COLO829 (cell line): ENCODE measurements at regions not wholly inside any gene's neighbourhood (a gene's known extent, or its start where the extent isn't known, plus 50 kb on each side); places are given as distances from the start of the nearest gene placed in this dataset.

Source experiments
- DNase-seq: peaks from one replicate; pipeline ENCODE4 v3.0.0; 2012; ENCODE audit warnings: low spot score

DNA sequence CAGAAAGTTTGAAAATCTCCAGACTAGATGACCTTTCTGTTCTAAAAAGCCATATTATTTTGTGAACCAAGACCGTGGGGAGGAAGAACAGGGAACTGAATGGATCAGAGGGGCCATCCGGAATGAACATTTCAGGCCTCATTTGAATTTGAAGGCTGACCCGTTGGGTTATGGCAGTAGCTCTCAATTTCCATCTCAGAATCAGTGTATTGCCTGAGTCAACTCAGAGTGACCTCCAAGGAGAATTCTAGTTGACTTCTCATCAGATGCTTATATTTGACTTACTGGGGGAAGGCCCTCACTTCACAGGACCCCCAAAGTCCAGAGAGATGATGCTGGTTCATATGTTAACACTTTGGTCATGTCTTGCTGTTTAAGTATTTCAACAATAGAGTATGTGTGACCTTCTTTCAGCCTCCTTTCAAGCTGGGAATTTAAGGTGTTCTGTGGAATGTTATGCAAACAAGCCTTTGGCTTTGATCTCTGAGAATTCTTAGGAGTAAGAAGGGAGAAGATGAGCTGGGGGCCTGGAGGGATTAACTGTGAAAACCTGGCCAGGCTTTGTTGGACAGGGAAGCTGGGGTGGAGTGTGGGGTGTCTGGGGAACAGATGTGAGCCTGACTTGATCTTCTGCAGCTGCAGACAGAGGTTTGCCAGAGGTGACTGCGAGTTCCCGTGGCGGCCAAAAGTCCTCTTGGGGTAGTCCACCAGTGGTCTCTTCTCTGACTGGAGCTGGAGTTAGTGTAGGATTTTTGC is 111.2 kb upstream of the RGMA start:
- DNase-seq, result no peak

DNA sequence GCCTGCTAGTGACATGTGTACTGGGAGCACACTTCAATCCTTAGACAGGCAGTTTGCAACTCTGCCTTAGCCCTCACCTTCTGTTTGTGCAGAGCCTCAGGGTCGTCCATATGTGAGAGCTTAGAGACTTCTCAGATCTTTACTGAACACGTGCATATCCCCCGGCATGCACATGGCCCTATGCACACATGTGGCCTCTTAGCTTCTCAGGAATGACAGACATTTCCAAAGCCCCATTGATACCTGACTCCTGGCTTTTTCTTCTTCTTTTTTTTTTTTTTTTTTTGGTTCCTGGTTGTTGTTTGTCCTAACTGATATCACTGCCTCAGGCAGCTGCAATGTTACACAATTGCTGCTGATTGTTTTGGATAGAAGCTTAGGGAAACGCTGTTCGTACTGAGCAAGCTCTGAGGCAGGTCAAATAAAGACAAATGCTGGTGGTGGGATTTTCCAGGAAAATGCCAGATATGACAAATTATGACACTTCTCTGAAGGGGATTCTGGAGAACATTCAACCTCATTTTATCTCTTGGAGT is 107.2 kb upstream of the RGMA start:
- no peak for DNase-seq

DNA sequence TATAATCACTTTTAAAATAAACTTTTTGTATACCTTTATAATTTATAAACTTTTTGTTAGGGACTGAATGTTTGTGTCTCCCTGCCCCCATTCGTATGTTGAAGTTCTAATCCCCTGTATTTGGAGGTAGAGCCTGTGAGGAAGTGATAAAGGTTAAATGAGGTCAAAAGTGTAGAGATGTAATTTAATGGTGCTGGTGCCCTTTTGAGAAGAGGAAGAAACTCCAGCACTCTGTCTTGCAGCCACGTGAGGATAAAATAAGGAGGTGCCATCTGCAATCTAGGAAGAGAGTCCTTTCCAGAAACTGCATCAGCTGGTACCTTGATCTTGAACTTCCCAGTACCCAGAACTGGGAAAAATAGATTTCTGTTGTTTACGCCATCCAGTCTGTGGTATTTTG is 106.1 kb upstream of the RGMA start:
- no peak for DNase-seq

DNA sequence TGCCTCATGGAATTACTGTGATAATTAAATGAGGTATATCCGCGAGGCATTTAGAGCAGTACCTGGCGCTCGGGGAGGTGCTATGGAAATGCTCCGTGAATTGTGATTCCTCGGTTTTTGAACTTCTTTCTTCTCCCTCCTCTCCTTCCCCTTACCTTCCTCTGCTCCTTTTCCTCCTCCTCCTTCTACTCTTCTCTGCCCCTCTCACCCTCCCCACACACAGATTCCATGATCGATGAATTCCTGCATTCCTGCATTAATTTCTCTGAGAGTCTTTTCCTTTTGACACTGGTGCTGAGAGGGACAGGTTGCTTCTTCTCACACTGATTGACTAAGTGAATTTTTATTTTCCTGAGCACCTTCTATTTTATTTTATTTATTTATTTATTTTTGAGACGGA is 101.2 kb upstream of the RGMA start:
- DNase-seq, result no peak

DNA sequence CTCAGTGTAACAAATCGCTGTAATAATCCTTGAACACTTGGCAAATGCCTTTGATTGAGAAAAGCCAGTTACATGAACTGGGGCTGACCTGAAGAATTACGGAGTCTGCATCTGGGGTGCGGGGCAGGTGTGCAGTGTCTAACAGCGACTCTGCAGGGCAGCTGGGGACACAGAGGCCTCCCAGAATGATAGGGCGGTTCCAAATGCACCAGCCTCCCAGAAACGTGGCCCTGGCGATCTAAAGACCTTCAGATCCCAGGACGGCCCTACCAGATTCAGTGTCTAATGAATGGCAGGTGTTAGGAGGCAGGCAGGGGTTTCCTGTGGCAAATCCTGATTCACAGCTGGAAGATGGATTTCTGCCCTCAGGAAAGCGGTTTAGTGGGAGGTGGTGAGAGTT is 100.5 kb upstream of the RGMA start:
- DNase-seq, result no peak

DNA sequence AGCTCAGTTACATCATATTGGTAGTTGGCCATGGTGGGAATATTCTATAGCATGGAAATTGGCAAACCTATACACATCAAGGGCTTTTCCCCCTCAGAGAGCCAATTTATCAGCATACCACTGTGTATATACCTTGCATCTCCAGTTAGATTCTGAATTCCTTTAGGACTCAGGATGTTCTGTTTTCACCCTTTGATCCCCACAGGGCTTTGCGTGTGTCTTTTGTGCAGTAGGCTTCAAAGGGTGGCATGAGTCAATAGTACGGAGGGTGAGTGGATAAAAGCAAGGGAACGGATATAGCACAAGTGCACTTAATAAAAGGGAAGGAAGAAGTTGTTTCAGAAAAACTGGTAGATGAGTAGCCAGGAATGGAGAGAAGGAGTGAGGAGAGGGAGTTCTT is 99.2 kb upstream of the RGMA start:
- DNase-seq, result no peak

DNA sequence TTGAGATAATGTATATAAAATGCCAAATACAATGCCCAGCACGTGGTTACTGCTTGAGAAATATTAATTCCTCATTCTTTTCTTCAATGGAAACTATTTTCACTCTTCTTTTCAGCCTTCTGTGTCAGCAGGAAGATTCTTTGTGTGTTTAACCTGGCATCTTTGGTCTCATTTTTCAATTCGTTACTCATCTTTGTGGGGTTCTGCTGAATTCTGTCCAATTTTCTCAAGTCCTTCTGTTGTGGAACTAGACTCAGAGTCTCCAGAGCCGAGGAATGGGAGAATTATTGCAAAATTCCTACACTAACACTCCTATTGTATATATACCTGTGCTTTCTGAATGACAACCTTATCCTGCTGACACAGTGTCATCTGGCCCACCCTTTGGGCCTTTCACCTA is 96.8 kb upstream of the RGMA start:
- no peak for DNase-seq

DNA sequence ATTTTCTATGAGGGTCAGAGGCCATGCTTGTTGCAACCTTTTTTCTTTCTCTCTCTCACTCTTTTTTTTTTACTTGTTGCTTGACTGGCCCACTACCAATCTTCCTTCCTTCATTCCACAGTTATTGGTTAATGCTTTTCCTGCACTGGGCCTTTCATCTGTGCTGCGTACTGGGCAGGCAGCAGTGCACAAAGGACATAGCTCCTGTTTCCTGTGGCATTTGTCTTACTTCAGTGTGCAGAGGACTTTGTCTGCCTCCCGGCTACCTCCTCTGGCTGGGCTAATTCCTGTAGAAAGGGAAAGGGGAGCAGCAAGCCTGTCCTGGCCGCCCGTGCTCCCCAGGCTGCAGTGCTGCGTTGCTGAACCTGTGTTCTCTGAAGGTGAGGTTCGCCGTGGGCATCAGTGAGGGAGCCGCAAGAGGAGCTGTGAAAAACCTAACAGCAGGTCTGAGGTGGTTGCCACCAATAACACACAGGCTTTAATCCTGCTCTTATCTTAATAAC is 93.7 kb upstream of the RGMA start:
- no peak for DNase-seq

DNA sequence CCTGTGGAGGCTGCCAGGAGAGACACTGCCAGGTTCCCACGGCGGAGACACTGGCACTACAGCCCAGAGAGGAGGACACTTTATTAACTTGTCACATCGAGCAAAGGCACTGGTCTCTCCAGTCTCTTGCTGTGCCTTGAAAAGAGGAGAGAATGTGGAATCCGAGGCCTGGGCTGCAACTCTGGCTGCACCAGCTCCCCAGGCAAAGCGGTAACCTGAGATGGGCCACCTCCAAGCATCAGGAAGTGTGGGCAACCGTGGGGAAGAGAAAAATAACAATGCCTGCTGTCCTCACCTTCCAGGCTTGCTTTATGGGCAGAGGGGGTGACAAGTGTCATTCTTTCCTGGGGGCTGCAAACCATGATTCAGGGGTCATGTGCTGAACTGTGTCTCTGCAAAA is 91.6 kb upstream of the RGMA start:
- no peak for DNase-seq

DNA sequence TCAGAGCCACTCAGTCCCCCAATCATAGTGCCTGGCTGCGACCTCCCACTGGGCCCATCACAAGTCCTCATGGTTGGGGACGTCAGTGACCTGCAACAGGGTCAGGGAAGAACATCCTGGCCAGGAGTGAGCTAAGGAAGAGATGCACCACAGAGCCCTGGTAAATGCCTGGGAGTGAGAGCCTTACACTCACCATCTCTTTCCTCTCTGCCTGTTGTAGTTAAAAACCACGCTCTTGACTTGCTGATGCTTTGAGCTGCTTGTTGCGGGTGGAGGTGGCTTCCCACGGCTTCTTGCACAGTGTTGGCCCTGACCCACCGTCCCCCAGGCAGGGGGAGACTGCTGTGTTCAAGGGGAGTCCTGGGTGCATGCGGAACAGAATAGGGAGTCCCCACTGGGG is 91.1 kb upstream of the RGMA start:
- DNase-seq, result no peak

DNA sequence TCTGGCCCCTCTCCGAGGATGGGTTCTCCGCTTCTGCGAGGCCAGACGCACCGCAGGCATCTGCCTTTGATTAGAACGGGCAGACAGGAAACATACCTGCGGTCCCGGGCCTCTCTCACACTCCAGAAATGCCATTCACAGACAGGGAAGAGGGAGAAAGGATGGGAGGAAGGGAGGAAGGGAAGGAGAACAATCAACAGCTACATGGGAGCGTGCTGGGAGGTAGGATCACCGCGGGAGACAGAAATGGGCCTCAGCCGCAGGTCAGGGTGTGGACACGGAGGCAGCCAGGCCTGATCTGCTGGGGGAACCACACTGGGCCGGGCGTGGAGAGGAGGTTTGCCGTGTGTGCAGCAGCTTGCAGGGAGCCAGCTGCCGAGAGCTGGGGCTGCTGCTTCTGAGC is 90.7 kb upstream of the RGMA start:
- no peak for DNase-seq

DNA sequence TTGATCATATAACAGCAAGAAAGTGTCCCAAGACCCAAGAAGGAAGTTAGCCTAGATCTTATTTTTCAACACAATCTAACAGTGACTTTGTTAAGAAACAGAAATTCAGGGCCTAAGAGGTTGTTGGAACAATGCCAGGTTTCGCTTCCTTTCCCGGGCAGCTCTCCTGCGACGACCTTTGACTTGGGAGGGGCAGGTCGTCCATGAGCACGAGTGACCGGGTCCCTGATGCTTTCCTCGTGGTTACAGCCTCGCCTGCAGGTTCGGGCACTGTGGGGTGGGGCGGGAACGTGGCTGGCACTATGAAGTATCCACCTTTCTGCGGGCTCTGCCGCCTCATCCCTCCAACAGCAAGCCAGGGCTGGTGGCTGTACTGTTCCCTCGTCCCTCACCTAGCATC is 90.1 kb upstream of the RGMA start:
- no peak for DNase-seq

DNA sequence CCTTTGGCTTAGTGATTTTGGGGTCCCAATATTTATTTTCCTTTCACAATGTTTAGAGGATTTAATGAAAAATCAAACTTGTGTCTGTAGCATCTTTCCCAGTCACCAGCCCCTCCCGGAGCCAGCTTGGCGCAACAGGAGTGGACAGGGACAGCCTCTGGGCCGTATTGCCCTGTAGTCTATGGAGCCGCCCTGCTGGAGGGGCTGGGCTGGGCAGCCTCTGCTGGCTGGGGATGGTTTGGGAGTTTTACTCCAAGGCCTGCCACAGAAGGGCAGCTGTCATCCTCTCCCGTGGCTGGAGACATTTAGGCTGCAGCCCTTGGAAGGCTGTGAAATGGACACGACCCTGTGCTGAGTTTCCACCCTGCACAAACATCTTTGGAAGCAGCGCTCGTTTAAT is 89.4 kb upstream of the RGMA start:
- DNase-seq, result no peak

DNA sequence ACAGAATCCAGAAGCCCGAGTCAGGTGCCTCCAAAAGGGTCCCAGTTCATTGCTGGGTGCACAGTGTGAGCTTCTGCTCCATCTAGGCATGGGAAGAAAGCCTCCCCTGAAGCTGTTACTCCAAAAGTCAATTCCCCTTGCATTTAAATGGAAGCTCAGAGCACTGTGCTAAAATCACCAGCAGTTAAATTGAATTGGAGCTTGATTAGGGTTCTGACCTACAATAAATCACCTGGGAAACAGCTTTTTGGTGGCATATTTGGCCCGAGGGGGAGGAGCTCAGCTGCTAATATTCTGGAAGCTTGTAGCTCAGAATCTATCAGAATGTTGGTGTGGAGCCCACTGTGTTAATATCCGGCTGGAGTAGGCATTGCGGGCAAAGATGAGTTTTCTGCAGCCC is 87.1 kb upstream of the RGMA start:
- no peak for DNase-seq

DNA sequence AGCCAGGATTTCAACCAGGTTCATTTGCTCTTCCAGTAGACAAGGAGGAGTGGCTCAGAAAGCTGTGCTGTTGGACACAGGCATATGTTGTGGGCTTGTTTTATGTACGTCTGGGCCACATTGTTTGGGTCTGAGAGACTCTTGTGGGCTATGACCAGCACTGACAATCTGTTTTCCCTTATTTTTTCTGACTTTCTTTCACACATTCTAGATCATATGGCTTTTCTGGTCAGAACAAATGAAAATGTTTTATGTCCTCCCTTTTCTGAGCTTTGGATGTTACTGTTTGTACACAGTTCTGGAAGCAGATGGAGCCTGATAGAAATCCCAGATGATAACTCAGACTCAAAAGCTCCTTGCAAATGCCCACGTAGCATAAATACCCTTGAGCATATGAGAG is 85.8 kb upstream of the RGMA start:
- DNase-seq, result no peak

DNA sequence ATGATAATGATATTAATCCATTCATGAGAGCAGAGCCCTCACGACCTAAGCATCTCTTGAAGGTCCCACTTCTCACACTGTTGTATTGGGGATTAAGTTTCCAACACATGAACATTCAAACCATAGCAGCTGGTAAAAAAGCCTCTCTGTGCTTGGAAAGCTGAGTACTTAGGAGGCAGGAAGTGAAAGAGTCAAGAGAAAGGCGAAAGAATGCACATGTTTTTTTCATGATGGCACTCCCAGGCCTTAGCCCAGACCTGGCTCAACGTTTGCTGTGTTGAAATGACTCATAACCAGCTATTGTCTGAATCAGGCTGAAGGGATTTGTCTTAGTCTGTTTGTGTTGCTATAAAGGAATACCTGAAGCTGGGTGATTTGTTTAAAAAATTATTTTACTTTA is 84.4 kb upstream of the RGMA start:
- no peak for DNase-seq

DNA sequence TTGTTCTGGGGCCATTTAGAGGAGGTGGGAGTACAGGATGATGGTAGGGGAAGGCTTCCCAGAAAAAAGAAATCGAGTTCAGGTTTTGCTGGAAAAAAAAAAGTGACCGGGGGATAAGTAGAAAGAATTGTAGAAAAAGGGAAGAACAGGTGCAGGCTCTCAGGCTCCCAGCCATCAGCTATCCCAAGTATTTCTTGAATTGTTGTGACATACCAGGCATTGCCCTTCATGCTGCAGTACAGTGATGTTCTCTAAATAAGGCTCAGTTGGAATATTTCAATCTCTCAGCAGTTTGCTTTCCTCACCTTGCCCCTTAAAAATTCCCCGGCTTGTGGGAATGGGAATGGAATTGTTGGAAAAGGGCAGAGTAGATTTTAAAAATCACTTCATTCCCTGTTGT is 82.5 kb upstream of the RGMA start:
- no peak for DNase-seq

DNA sequence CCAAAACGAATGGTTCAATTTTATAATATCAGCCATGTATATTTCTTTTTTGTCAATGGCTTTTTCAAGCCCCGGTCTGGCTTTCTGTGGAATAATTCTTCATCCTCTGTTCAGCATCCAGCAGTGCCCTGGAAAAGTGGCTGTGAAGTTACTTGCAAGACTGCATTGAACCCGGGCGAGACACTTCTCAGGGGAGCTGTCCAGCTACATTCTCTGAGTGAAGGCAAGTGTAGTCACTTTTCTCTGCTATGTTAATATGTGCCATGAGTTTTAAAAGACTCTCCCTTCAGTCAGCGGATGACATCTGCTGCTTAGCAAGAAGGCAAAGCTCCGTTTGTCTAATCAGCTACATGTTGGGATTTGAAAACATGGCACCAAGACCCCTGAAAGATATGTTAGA is 81.3 kb upstream of the RGMA start:
- DNase-seq, result no peak

DNA sequence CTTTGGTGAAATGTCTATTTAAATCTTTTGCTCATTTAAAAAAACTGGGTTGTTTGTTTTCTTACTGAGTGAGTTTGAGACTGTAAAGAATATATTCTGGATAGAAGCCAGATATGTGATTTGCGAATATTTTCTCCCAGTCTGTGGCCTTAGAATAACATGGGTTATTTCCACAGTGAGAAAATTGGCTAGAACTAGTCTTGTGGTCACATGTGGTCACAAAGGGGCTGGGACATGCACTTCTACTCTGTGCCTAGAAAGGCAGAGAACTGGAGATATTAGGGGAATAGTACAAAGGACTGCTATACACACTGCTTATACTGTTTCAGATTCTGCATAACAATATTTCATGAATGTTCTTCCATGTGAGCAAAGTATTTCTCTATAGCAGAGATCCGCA is 79.9 kb upstream of the RGMA start:
- DNase-seq, result no peak

DNA sequence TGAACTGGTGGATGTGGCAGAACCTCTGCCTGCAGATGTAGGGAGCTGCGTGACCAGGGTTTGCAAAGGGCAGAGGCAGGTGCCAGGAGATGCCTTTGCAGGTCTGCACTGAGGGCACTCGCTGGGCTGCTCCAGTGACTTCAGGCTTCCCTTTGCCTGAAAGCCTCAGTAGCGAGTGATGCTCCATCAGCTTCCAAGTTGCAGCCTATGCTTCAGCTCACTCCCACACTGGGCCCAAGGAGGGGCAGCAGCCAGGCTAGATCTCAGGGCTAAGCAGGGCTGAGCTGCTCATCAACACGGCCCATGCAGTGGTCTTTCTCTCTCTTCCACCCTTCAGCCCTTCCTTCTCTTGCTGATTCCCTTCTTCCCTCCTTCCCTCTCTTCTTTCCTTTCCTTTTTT is 78.3 kb upstream of the RGMA start:
- DNase-seq, result no peak

DNA sequence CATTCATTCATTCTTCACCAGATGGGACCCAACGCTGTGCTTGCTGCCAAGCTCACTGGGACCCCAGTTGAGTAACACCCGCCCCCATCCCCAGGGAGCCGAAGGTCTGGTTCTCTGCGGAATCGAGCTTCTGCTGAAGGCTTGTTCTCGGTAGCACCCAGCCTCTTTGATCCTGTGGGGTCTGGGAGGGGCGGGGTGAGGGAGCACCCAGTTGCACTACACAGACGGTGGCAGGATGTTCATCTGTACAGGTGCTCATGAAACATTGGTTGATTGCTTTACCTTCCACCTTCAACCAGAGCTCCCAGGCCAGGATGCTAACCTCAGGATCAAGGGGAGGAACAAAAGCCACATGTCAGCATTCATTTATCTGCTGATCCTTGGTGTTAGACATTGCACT is 77.7 kb upstream of the RGMA start:
- DNase-seq, result no peak

DNA sequence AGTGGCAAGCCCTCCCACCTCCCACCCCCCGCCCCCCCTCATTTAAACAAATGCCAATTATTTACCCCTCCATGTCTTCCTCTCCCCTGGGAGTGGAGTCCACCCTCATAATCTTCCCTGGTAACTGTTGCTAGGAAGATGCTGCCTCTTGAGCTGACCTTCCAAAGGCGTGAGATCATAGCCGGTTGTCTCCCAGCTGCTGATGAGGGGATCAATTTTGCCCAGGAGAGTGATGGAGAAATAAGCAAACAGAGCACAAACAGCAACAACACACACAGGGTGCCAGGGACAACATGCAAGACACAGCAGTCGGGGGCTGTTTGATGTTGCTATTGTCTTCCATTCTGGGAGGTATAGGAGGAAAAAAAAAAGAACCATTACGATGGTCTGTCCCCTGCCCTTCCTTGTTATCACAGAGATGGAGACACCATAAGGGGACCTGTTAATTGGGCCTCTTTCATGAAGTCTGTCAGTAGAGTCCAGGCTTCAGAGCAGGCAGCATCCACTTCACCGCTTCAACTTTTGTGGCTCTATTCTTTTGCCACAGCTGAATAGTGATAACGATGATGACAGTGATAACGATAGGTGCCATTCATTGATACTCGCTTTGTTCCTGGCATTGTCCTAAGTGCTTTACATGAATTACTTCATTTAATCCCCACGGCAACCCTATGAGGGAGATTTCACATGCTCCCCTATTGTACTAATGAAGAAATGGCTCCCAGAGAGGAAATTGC is 76.9 kb upstream of the RGMA start:
- no peak for DNase-seq

DNA sequence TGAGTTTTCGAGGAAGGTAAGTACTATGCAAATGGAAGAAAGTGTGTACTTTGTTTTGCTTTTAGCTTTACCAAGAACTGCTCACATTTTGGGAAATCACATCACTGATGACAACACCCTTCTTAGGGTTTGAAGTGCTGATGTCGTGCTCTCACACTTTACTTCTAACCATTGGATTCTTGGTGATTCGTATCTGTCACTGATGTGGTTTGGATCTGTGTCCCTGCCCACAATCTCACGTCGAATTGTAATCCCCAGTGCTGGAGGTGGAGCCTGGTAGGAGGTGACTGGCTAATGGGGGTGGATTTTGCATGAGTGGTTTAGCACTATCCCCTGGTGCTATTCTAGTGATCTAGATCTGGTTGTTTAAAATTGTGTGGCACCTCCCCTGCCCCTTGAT is 75.4 kb upstream of the RGMA start:
- DNase-seq, result no peak

DNA sequence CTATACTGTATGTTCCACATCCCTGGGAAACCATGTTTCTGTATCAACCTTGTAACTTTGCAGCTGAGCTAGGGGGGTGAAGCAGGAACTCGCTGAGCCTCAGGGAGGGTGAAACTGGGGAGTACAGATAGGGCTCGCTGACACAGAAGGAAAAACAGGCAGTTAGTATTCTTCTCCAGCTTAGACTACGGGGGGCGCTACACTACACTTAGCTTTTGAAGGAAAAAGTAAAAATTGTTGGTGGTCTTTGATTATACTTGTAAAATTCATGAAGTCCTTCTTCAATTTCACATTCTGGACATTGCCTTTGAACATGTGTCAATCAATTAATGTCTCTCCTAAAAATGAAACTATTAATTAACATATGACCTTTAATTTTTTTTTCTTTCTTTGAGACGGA is 73.5 kb upstream of the RGMA start:
- DNase-seq, result no peak
